Caco-2 (cell line): ENCODE measurements at regions not wholly inside any gene's neighbourhood (a gene's known extent, or its start where the extent isn't known, plus 50 kb on each side); places are given as distances from the start of the nearest gene placed in this dataset.

Experiments used
- BruUV-seq: library from RNA; stranded (reverse); fragments of 400-500 nt; replicated peaks from 2 replicates; lab custom pipeline; 2021; lab: Mats Ljungman, UMichigan
- CTCF ChIA-PET: fragments of 300-600 bp; sonication (Branson Sonifier 250); formaldehyde crosslinking; loops from one replicate; lab custom pipeline; 2022; ENCODE audit warnings: antibody characterized with exemption; lab: Charles Lee
- POLR2A ChIA-PET: fragments of 300-600 bp; sonication (Branson Sonifier 250); formaldehyde crosslinking; loops from one replicate; lab custom pipeline; 2022; ENCODE audit warnings: antibody characterized with exemption; lab: Charles Lee
- DNase-seq, 2 experiments: peaks; one replicate each; pipeline versions ENCODE4 v3.0.0 to v3.0.0-alpha.2; 2020 to 2022
- H3K27me3 ChIP-seq: replicated peaks from 2 replicates; pipeline ENCODE4 v1.6.0; 2011; ENCODE audit warnings: low read length; ENCODE audit not compliant: control insufficient read depth, insufficient read depth
- H3K36me3 ChIP-seq: 2 replicates; pipeline ENCODE4 v1.5.1; 2011; ENCODE audit warnings: low read length; ENCODE audit not compliant: control insufficient read depth, insufficient read depth
- H3K4me1 ChIP-seq: fragments of 250-450 bp; sonication (Bioruptor Pico); 2 replicates; pipeline ENCODE4 v1.5.1; 2020; ENCODE audit warnings: mild to moderate bottlenecking
- H3K4me3 ChIP-seq: 2 replicates; pipeline ENCODE4 v1.5.1; 2011; ENCODE audit warnings: low read depth, mild to moderate bottlenecking, control low read depth, low read length
- H3K9me3 ChIP-seq: fragments of 250-450 bp; sonication (Bioruptor Pico); 2 replicates; pipeline ENCODE4 v1.5.1; 2020; ENCODE audit warnings: mild to moderate bottlenecking, moderate library complexity
- H3K27ac Mint-ChIP-seq: one replicate; pipeline ENCODE4 v1.8.0; 2022; ENCODE audit warnings: mixed read lengths; ENCODE audit not compliant: unreplicated experiment
- H3K27me3 Mint-ChIP-seq: one replicate; pipeline ENCODE4 v1.8.0; 2022; ENCODE audit warnings: mixed read lengths; ENCODE audit not compliant: insufficient read depth, unreplicated experiment
- H3K36me3 Mint-ChIP-seq: one replicate; pipeline ENCODE4 v1.8.0; 2022; ENCODE audit warnings: mild to moderate bottlenecking, mixed read lengths; ENCODE audit not compliant: insufficient read depth, unreplicated experiment
- H3K4me1 Mint-ChIP-seq: one replicate; pipeline ENCODE4 v1.8.0; 2022; ENCODE audit warnings: low read depth, mixed read lengths; ENCODE audit not compliant: unreplicated experiment
- H3K4me3 Mint-ChIP-seq: one replicate; pipeline ENCODE4 v1.8.0; 2022; ENCODE audit warnings: mild to moderate bottlenecking, moderate library complexity, mixed read lengths; ENCODE audit not compliant: unreplicated experiment
- H3K9me3 Mint-ChIP-seq: one replicate; pipeline ENCODE4 v1.8.0; 2022; ENCODE audit warnings: mixed read lengths; ENCODE audit not compliant: unreplicated experiment
- intact Hi-C: fragments of 100-400 bp; cut with micrococcal nuclease; formaldehyde crosslinking; loops from one replicate; pipeline ENCODE4 v1.10.0; 2022; ENCODE audit not compliant: unreplicated experiment
- TF ChIP-seq, protein P1 (sequence below), 2 experiments: fragments of 200-600 bp in 1 of 2; IDR thresholded peaks; 1 replicate in 1 of 2; 2 replicates in 1 of 2; pipeline versions ENCODE4 v1.5.1 to v1.8.0; 2011 to 2022; ENCODE audit warnings: antibody characterized with exemption in 1 of 2, control low read depth in 1 of 2, inconsistent platforms in 1 of 2, low read depth in 1 of 2, low read length in 1 of 2, mild to moderate bottlenecking in 1 of 2, moderate library complexity in 1 of 2; ENCODE audit not compliant: insufficient read depth in 1 of 2, severe bottlenecking in 1 of 2, unreplicated experiment in 1 of 2

DNA sequence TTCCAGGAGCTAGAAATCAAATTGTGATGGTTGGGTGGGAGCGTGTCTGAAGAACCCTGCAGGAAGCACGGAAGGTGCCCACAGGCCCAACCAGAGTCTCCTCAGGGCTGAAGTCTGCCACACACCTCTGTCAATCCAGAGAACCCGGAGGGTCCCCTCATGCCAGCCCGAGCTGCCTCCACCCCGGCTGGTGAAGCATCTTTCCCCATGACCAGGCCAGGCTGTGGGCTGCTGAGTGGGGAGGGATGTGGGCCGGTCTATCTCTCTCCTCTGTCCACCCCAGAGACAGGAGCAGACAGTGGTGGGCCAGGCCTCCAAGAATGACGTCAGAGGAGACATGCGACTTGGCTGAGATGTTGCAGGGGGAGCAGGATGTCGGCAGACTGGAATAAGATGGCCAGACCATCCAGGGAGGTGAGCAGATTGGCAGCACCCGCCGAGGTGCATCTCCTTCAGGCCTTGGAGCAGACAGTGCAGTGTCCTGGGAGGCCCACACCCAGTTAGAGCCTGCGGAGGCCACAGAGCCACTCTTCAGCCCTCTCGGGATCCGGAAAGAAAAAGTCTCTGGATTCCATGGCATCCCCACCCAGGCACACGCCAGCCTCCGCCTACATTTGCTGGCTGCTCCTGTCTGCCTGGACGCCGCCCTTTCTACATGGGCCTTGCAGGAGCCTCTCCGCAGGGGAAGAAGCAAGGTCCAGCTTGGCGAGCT, 1524.9 kb downstream of the BRD1 start:
- H3K27ac Mint-ChIP-seq = no peak overlapping the region
- CTCF ChIA-PET = no interaction called here

GRCh38 chr22:48301908-48302307, 1525.8 kb downstream of the BRD1 start:
- H3K9me3 Mint-ChIP-seq = no peaks in the 10 kb centered on the region
- ChIA-PET CTCF (no interaction called here), POLR2A (no interaction called here)
- H3K36me3 Mint-ChIP-seq = no peaks in the 10 kb centered on the region
- Histone ChIP-seq H3K27me3 (no peaks in the 10 kb centered on the region), H3K9me3 (no peaks in the 10 kb centered on the region), H3K36me3 (no peaks in the 10 kb centered on the region), H3K4me1 (no peaks in the 10 kb centered on the region), H3K4me3 (no peak overlapping the region)
- H3K27me3 Mint-ChIP-seq = peaks cover 14% of the 10 kb centered on the region
- TF ChIP-seq, protein P1, sequence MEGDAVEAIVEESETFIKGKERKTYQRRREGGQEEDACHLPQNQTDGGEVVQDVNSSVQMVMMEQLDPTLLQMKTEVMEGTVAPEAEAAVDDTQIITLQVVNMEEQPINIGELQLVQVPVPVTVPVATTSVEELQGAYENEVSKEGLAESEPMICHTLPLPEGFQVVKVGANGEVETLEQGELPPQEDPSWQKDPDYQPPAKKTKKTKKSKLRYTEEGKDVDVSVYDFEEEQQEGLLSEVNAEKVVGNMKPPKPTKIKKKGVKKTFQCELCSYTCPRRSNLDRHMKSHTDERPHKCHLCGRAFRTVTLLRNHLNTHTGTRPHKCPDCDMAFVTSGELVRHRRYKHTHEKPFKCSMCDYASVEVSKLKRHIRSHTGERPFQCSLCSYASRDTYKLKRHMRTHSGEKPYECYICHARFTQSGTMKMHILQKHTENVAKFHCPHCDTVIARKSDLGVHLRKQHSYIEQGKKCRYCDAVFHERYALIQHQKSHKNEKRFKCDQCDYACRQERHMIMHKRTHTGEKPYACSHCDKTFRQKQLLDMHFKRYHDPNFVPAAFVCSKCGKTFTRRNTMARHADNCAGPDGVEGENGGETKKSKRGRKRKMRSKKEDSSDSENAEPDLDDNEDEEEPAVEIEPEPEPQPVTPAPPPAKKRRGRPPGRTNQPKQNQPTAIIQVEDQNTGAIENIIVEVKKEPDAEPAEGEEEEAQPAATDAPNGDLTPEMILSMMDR (IDR thresholded peaks at IDR 0.05; ENCODE audit: insufficient read depth in 1 of 2, low read depth in 1 of 2, low read length in 1 of 2, severe bottlenecking in 1 of 2, unreplicated experiment in 1 of 2) = no peak
- DNase-seq = no peak
- H3K27ac Mint-ChIP-seq = no peak overlapping the region
- intact Hi-C loops = no loop called here
- no peak overlapping the region for H3K4me3 Mint-ChIP-seq
- no peaks in the 10 kb centered on the region for H3K4me1 Mint-ChIP-seq
- BruUV-seq = no TSS peak

More for the DNA sequence above, 1524.9 kb downstream of the BRD1 start:
- no peak overlapping the region for H3K4me3 ChIP-seq
- no peak overlapping the region for H3K4me3 Mint-ChIP-seq
- no TSS peak for BruUV-seq
- H3K9me3 ChIP-seq = no peaks in the 10 kb centered on the region
- H3K36me3 ChIP-seq = no peaks in the 10 kb centered on the region
- no peaks in the 10 kb centered on the region for H3K36me3 Mint-ChIP-seq
- no peaks in the 10 kb centered on the region for H3K4me1 Mint-ChIP-seq
- H3K27me3 Mint-ChIP-seq = peaks cover 14% of the 10 kb centered on the region
- H3K27me3 ChIP-seq = no peaks in the 10 kb centered on the region
- no peaks in the 10 kb centered on the region for H3K9me3 Mint-ChIP-seq
- no peaks in the 10 kb centered on the region for H3K4me1 ChIP-seq
- intact Hi-C loops = no loop called here
- no peak for DNase-seq
- POLR2A ChIA-PET = no interaction called here
- TF ChIP-seq, protein P1 (IDR thresholded peaks at IDR 0.05; ENCODE audit: insufficient read depth in 1 of 2, low read depth in 1 of 2, low read length in 1 of 2, severe bottlenecking in 1 of 2, unreplicated experiment in 1 of 2) = no peak

DNA sequence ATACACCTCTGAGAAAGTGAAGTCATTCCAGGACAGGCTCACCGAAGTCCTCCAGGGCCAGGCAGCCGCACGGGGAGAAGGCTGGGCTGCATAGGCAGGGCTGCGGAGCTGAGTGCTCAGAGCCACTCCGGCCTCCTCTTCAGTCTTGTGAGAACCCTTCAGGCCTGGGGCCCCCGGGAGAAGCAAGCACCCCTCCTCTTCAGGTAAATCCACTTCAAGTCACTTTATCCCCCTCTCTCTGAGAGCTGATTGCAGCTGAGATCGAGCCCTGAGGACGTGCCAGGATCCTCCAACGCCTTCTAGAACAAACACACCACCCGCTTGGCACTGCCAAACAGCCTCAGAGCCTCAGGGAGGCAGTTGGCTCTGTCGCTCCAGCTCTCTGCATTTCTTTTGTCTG, 1526.3 kb downstream of the BRD1 start:
- Mint-ChIP-seq H3K27ac (no peak overlapping the region), H3K4me1 (no peaks in the 10 kb centered on the region), H3K36me3 (no peaks in the 10 kb centered on the region), H3K9me3 (no peaks in the 10 kb centered on the region), H3K4me3 (no peak overlapping the region), H3K27me3 (peaks cover 14% of the 10 kb centered on the region)
- BruUV-seq = no TSS peak
- Histone ChIP-seq H3K27me3 (no peaks in the 10 kb centered on the region), H3K4me1 (no peaks in the 10 kb centered on the region), H3K36me3 (no peaks in the 10 kb centered on the region), H3K9me3 (no peaks in the 10 kb centered on the region), H3K4me3 (no peak overlapping the region)
- ChIA-PET CTCF (no interaction called here), POLR2A (no interaction called here)
- intact Hi-C loops = no loop called here
- DNase-seq = no peak
- TF ChIP-seq, protein P1 (IDR thresholded peaks at IDR 0.05; ENCODE audit: insufficient read depth in 1 of 2, low read depth in 1 of 2, low read length in 1 of 2, severe bottlenecking in 1 of 2, unreplicated experiment in 1 of 2) = no peak
